Suprapubic skin (tissue), 4 donors: ENCODE measurements at regions not wholly inside any gene's neighbourhood (a gene's known extent, or its start where the extent isn't known, plus 50 kb on each side); places are given as distances from the start of the nearest gene placed in this dataset.
"Not testable (repeated sequence)": the region's sequence is repeated elsewhere in the genome, so short reads cannot be mapped to it uniquely, and the experiment has no call there.

Experiments used
- DNase-seq, 2 donors: peaks; one replicate each; pipeline ENCODE4 v3.0.0-alpha.2; 2019; ENCODE audit warnings: low spot score in 2 of 2
- H3K27ac ChIP-seq: fragments of 200-600 bp; sonication (generic); one replicate; pipeline ENCODE4 v1.5.1; 2019
- H3K27me3 ChIP-seq: fragments of 200-600 bp; sonication (generic); one replicate; pipeline ENCODE4 v1.5.1; 2019
- H3K36me3 ChIP-seq: fragments of 200-600 bp; sonication (generic); one replicate; pipeline ENCODE4 v1.5.1; 2019
- H3K4me1 ChIP-seq: fragments of 200-600 bp; sonication (generic); one replicate; pipeline ENCODE4 v1.5.1; 2019
- H3K4me3 ChIP-seq: fragments of 200-600 bp; sonication (generic); one replicate; pipeline ENCODE4 v1.5.1; 2019; ENCODE audit warnings: mild to moderate bottlenecking
- H3K9me3 ChIP-seq: fragments of 200-600 bp; sonication (generic); one replicate; pipeline ENCODE4 v1.5.1; 2019
- CTCF ChIP-seq, 2 donors: fragments of 200-600 bp in 1 of 2; fragments of 450-650 bp in 1 of 2; sonication (generic) in 1 of 2; IDR thresholded peaks; one replicate each; pipeline ENCODE4 v1.5.1; 2016 to 2019; ENCODE audit warnings: antibody characterized with exemption in 2 of 2, mild to moderate bottlenecking in 1 of 2, moderate library complexity in 1 of 2
- EP300 ChIP-seq: sonication (generic); formaldehyde crosslinking; IDR thresholded peaks from one replicate; pipeline ENCODE4 v1.6.1; 2017; ENCODE audit warnings: antibody characterized with exemption
- POLR2A ChIP-seq, 2 donors: fragments of 450-650 bp; IDR thresholded peaks; one replicate each; pipeline ENCODE4 v1.6.1; 2017; ENCODE audit warnings: antibody characterized with exemption in 2 of 2, mild to moderate bottlenecking in 2 of 2, moderate library complexity in 2 of 2
- POLR2AphosphoS5 ChIP-seq, 3 donors: sonication (generic); formaldehyde crosslinking; IDR thresholded peaks; one replicate each; pipeline ENCODE4 v1.6.1; 2017; ENCODE audit warnings: antibody characterized with exemption in 3 of 3
- WGBS: methylation state at CpG from one replicate; pipeline ENCODE4 v1.1.5; 2018; 5-methylcytosine and 5-hydroxymethylcytosine counted together

DNA sequence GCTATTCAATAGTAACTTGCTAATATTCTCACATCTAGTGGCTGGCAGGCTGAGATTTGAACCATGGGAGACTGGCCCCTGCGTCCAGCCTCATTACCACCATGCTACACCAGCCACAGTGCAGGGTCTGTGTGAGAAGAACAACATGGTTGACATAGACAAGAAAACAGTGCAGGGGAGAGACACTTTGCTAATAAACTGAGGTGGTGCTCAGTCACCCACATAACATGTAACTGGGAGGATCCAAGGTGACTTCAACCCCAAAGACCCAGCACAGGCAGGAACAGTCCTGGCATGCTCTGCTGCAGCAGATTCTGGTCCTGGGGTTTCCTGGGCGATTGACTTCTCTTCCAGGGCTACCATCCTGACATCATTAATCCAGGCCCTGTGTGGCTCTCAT is 143.1 kb downstream of the CSNK2A3 start:
- peaks cover 12% of the 10 kb centered on the region for H3K4me1 ChIP-seq
- no peaks in the 10 kb centered on the region for H3K36me3 ChIP-seq
- no peak overlapping the region for H3K4me3 ChIP-seq
- no peak for TF ChIP-seq POLR2AphosphoS5 (IDR thresholded peaks at IDR 0.05)
- TF ChIP-seq CTCF (IDR thresholded peaks at IDR 0.05), result no peak
- no peak for TF ChIP-seq EP300
- no peak for TF ChIP-seq POLR2A (IDR thresholded peaks at IDR 0.05)
- no peak for DNase-seq
- H3K27ac ChIP-seq, result no peak overlapping the region
- WGBS, result 75% methylated on average over 2 of the region's 2 CpGs
- no peaks in the 10 kb centered on the region for H3K9me3 ChIP-seq
- no peaks in the 10 kb centered on the region for H3K27me3 ChIP-seq

DNA sequence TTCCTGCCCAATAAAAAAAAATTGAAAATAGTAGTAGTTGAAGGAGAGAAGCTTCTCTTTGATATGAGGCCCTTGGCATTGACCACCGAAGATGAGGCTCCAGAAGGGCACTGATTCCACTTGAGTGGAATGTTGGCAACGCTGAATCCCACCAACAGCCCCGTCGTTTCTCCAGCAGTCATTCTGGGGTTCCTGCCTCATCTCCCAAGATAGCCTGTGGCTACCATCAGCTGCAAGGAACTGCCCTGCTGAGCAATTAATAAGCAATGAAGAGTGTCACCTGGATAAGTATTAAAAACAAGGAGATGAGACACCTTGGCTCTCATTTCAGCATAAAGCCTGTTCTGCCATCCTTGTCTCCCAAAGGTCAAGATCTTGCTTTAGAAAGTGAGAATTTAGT is 144.1 kb downstream of the CSNK2A3 start:
- Histone ChIP-seq H3K27me3 (peaks cover 5% of the 10 kb centered on the region), H3K27ac (no peak overlapping the region), H3K9me3 (no peaks in the 10 kb centered on the region), H3K36me3 (no peaks in the 10 kb centered on the region), H3K4me1 (peaks cover 12% of the 10 kb centered on the region), H3K4me3 (no peak overlapping the region)
- DNase-seq, result no peak
- WGBS, result 89% methylated on average over 4 of the region's 4 CpGs
- TF ChIP-seq POLR2A (IDR thresholded peaks at IDR 0.05) (no peak), CTCF (IDR thresholded peaks at IDR 0.05) (no peak), POLR2AphosphoS5 (IDR thresholded peaks at IDR 0.05) (no peak), EP300 (no peak)

- peaks cover 11% of the 10 kb centered on the region for H3K27me3 ChIP-seq
- no peak for DNase-seq
- peaks cover 12% of the 10 kb centered on the region for H3K4me1 ChIP-seq
- no peak overlapping the region for H3K27ac ChIP-seq
- H3K9me3 ChIP-seq, result peaks cover 7% of the 10 kb centered on the region
- TF ChIP-seq EP300 (no peak), CTCF (IDR thresholded peaks at IDR 0.05) (no peak), POLR2A (IDR thresholded peaks at IDR 0.05) (no peak), POLR2AphosphoS5 (IDR thresholded peaks at IDR 0.05) (no peak)
- 84% methylated on average over 3 of the region's 3 CpGs for WGBS
- H3K36me3 ChIP-seq, result no peaks in the 10 kb centered on the region
- H3K4me3 ChIP-seq, result no peak overlapping the region
Observed at GRCh38 chr11:11207428-11207827, 145.6 kb downstream of the CSNK2A3 start.

- TF ChIP-seq POLR2AphosphoS5 (IDR thresholded peaks at IDR 0.05) (no peak), POLR2A (IDR thresholded peaks at IDR 0.05) (no peak), EP300 (no peak), CTCF (IDR thresholded peaks at IDR 0.05) (no peak)
- WGBS, result 70% methylated on average over 7 of the region's 7 CpGs
- peaks cover 7% of the 10 kb centered on the region for H3K4me1 ChIP-seq
- no peak overlapping the region for H3K27ac ChIP-seq
- H3K36me3 ChIP-seq, result no peaks in the 10 kb centered on the region
- no peak overlapping the region for H3K4me3 ChIP-seq
- peaks cover 11% of the 10 kb centered on the region for H3K27me3 ChIP-seq
- no peak for DNase-seq
- peaks cover 7% of the 10 kb centered on the region for H3K9me3 ChIP-seq
Observed at GRCh38 chr11:11206484-11206883, 146.6 kb downstream of the CSNK2A3 start.

- Histone ChIP-seq H3K27ac (no peak overlapping the region), H3K27me3 (peaks cover 11% of the 10 kb centered on the region), H3K4me1 (no peaks in the 10 kb centered on the region), H3K36me3 (no peaks in the 10 kb centered on the region), H3K9me3 (peaks cover 7% of the 10 kb centered on the region), H3K4me3 (no peak overlapping the region)
- TF ChIP-seq POLR2A (IDR thresholded peaks at IDR 0.05) (no peak), EP300 (no peak), POLR2AphosphoS5 (IDR thresholded peaks at IDR 0.05) (no peak), CTCF (IDR thresholded peaks at IDR 0.05) (no peak)
- no peak for DNase-seq
- whole genome bisulfite sequencing, result 89% methylated on average over 2 of the region's 2 CpGs
Observed at GRCh38 chr11:11202885-11203284, 150.2 kb downstream of the CSNK2A3 start.

GRCh38 chr11:11201302-11201701 is 151.7 kb downstream of the CSNK2A3 start:
- not testable (repeated sequence) for H3K27ac ChIP-seq, H3K4me1 ChIP-seq, H3K9me3 ChIP-seq, H3K4me3 ChIP-seq, DNase-seq, H3K36me3 ChIP-seq
- peaks cover 11% of the 10 kb centered on the region for H3K27me3 ChIP-seq
- 58% methylated on average over 3 of the region's 4 CpGs for WGBS
